ENCODE measurements at regions not wholly inside any gene's neighbourhood (a gene's known extent, or its start where the extent isn't known, plus 50 kb on each side); places are given as distances from the start of the nearest gene placed in this dataset.

DNA sequence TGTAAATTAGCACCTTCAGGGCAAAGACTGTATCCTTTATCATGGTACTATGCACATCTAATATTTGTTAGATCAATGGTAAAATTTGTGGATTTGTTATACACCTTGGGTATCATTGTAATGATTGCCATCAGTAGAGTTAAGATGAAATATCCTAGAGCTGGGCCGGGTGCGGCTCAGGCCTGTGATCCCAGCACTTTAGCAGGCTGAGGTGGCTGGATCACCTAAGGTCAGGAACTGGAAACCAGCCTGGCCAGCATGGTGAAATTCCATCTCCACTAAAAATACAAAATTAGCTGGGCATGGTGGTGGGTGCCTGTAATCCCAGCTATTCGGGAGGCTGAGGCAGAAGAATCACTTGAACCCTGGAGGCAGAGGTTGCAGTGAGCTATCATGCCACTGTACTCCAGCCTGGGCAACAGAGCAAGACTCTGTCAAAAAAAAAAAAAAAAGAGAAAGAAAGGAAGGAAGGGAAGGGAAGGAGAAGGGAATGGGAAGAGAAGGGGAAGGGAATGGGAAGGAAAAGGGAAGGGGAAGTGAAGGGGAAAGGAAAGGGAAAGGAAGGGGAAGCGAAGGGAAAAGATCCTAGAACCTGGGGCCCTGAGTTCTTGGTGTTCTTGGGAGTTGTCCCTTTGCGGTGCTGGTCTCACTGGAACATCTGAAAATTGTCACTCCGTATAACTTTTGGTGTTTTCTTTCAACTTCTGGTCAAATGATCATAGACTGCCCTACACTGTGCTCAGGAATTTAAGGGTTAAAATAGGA lies 71.1 kb upstream of the NEUROD1 start:
- H3K27ac ChIP-seq (ENCODE audit: low read depth, low read length) = no peak overlapping the region
- no peaks in the 10 kb centered on the region for H3K9me2 ChIP-seq (replicated peaks; ENCODE audit: control insufficient read depth, low read length)
- peaks cover 3% of the 10 kb centered on the region; the same call in 1 of the 2 replicates for H3K9me3 ChIP-seq (ENCODE audit: control insufficient read depth, insufficient read depth, low read length)
- no peaks in the 10 kb centered on the region for H3K79me2 ChIP-seq (ENCODE audit: control insufficient read depth, low read length)
- H3K27me3 ChIP-seq (ENCODE audit: control insufficient read depth, low read length) = no peaks in the 10 kb centered on the region
- no peaks in the 10 kb centered on the region for H3K4me1 ChIP-seq (ENCODE audit: control insufficient read depth, low read length)
- TF ChIP-seq, protein P1, sequence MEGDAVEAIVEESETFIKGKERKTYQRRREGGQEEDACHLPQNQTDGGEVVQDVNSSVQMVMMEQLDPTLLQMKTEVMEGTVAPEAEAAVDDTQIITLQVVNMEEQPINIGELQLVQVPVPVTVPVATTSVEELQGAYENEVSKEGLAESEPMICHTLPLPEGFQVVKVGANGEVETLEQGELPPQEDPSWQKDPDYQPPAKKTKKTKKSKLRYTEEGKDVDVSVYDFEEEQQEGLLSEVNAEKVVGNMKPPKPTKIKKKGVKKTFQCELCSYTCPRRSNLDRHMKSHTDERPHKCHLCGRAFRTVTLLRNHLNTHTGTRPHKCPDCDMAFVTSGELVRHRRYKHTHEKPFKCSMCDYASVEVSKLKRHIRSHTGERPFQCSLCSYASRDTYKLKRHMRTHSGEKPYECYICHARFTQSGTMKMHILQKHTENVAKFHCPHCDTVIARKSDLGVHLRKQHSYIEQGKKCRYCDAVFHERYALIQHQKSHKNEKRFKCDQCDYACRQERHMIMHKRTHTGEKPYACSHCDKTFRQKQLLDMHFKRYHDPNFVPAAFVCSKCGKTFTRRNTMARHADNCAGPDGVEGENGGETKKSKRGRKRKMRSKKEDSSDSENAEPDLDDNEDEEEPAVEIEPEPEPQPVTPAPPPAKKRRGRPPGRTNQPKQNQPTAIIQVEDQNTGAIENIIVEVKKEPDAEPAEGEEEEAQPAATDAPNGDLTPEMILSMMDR (IDR thresholded peaks at IDR 0.05; ENCODE audit: low read depth, low read length, poor library complexity, severe bottlenecking) = no peak
- no peak for TF ChIP-seq EZH2phosphoT487 (IDR thresholded peaks at IDR 0.05; ENCODE audit: borderline replicate concordance, low read length)
- H3K36me3 ChIP-seq (ENCODE audit: control insufficient read depth, low read length) = no peaks in the 10 kb centered on the region
- no peaks in the 10 kb centered on the region for H3F3A ChIP-seq (ENCODE audit: control insufficient read depth, insufficient read depth)
- H4K20me1 ChIP-seq (ENCODE audit: control insufficient read depth, insufficient read depth, low read depth, low read length) = no peaks in the 10 kb centered on the region
- no peak overlapping the region for H3K4me2 ChIP-seq (ENCODE audit: low read length)
- H3K4me3 ChIP-seq (ENCODE audit: low read length) = no peak overlapping the region

DNA sequence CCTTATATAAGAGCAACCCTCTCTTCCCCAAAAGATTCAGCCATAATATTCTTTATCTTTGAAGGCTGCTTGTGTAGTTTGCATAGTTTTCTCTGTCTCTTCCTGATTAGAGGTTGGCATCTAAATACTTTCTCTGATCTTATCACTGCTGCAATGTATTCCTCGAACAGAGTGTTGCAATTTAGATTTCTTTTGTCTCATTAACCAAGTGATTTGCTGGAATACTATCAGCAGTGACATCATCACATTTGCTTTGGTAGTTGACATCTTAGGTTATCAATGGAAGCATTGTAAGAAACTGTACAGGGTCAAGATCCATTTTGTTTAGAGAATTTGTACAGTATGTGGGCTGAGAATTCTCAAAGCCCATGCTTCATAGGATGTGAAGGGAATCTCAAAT lies 72.0 kb upstream of the NEUROD1 start:
- Histone ChIP-seq H3K27ac (ENCODE audit: low read depth, low read length) (no peak overlapping the region), H3K4me3 (ENCODE audit: low read length) (no peak overlapping the region), H3K36me3 (ENCODE audit: control insufficient read depth, low read length) (no peaks in the 10 kb centered on the region), H3K27me3 (ENCODE audit: control insufficient read depth, low read length) (no peaks in the 10 kb centered on the region), H3K9me2 (replicated peaks; ENCODE audit: control insufficient read depth, low read length) (no peaks in the 10 kb centered on the region), H3K4me2 (ENCODE audit: low read length) (no peak overlapping the region), H3K9me3 (ENCODE audit: control insufficient read depth, insufficient read depth, low read length) (peaks cover 3% of the 10 kb centered on the region; the same call in 1 of the 2 replicates), H3K4me1 (ENCODE audit: control insufficient read depth, low read length) (no peaks in the 10 kb centered on the region), H3K79me2 (ENCODE audit: control insufficient read depth, low read length) (no peaks in the 10 kb centered on the region), H3F3A (ENCODE audit: control insufficient read depth, insufficient read depth) (no peaks in the 10 kb centered on the region), H4K20me1 (ENCODE audit: control insufficient read depth, insufficient read depth, low read depth, low read length) (no peaks in the 10 kb centered on the region)
- no peak for TF ChIP-seq EZH2phosphoT487 (IDR thresholded peaks at IDR 0.05; ENCODE audit: borderline replicate concordance, low read length)
- TF ChIP-seq, protein P1 (IDR thresholded peaks at IDR 0.05; ENCODE audit: low read depth, low read length, poor library complexity, severe bottlenecking) = no peak

DNA sequence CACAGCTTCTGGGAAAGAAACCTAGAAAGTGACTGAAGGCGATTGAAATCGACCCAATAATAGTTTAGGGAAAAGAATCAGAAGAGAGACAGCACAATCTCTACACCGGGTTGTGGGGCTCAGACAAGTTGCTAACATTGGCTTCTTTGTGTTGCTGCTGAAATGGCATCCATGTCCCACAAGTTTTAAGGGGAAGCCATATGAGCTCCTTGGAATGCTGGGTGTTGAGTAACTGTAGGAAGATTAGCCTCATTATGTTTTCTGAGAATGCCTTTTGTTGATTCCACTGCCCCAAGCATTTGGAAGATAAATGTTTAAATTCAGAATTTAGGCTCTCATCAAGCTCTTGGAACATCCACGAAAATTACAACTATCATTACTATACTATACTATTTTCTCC lies 73.4 kb upstream of the NEUROD1 start:
- TF ChIP-seq, protein P1 (IDR thresholded peaks at IDR 0.05; ENCODE audit: low read depth, low read length, poor library complexity, severe bottlenecking) = no peak
- no peak for TF ChIP-seq EZH2phosphoT487 (IDR thresholded peaks at IDR 0.05; ENCODE audit: borderline replicate concordance, low read length)
- no peaks in the 10 kb centered on the region for H3K36me3 ChIP-seq (ENCODE audit: control insufficient read depth, low read length)
- H3K9me2 ChIP-seq (replicated peaks; ENCODE audit: control insufficient read depth, low read length) = no peaks in the 10 kb centered on the region
- H3F3A ChIP-seq (ENCODE audit: control insufficient read depth, insufficient read depth) = no peaks in the 10 kb centered on the region
- no peaks in the 10 kb centered on the region for H3K4me1 ChIP-seq (ENCODE audit: control insufficient read depth, low read length)
- H3K79me2 ChIP-seq (ENCODE audit: control insufficient read depth, low read length) = no peaks in the 10 kb centered on the region
- no peaks in the 10 kb centered on the region for H3K9me3 ChIP-seq (ENCODE audit: control insufficient read depth, insufficient read depth, low read length)
- no peaks in the 10 kb centered on the region for H4K20me1 ChIP-seq (ENCODE audit: control insufficient read depth, insufficient read depth, low read depth, low read length)
- no peak overlapping the region for H3K4me2 ChIP-seq (ENCODE audit: low read length)
- no peak overlapping the region for H3K4me3 ChIP-seq (ENCODE audit: low read length)
- no peak overlapping the region for H3K27ac ChIP-seq (ENCODE audit: low read depth, low read length)
- no peaks in the 10 kb centered on the region for H3K27me3 ChIP-seq (ENCODE audit: control insufficient read depth, low read length)
